Subcutaneous abdominal adipose tissue (tissue), 5 donors: ENCODE measurements at regions not wholly inside any gene's neighbourhood (a gene's known extent, or its start where the extent isn't known, plus 50 kb on each side); places are given as distances from the start of the nearest gene placed in this dataset.
"Not testable (repeated sequence)": the region's sequence is repeated elsewhere in the genome, so short reads cannot be mapped to it uniquely, and the experiment has no call there.

Experiments
- H3K27ac ChIP-seq: one replicate; pipeline ENCODE4 v1.7.0; 2013; ENCODE audit warnings: low read depth, mild to moderate bottlenecking, inconsistent platforms, low read length, moderate library complexity
- H3K27me3 ChIP-seq, 5 donors: one replicate each; pipeline ENCODE4 v1.7.0; 2013; ENCODE audit warnings: low read length in 5 of 5, inconsistent platforms in 1 of 5; ENCODE audit not compliant: control insufficient read depth in 5 of 5, insufficient read depth in 4 of 5
- H3K36me3 ChIP-seq, 5 donors: one replicate each; pipeline ENCODE4 v1.7.0; 2013; ENCODE audit warnings: low read length in 5 of 5; ENCODE audit not compliant: control insufficient read depth in 5 of 5, insufficient read depth in 5 of 5
- H3K4me1 ChIP-seq, 5 donors: one replicate each; pipeline ENCODE4 v1.7.0; 2013; ENCODE audit warnings: low read length in 5 of 5, mild to moderate bottlenecking in 3 of 5, moderate library complexity in 1 of 5; ENCODE audit not compliant: control insufficient read depth in 5 of 5, insufficient read depth in 5 of 5
- H3K4me3 ChIP-seq, 5 donors: one replicate each; pipeline ENCODE4 v1.7.0; 2013; ENCODE audit warnings: low read length in 5 of 5, low read depth in 1 of 5
- H3K9ac ChIP-seq, 5 donors: one replicate each; pipeline ENCODE4 v1.7.0; 2013; ENCODE audit warnings: low read length in 5 of 5, mild to moderate bottlenecking in 4 of 5, moderate library complexity in 3 of 5
- H3K9me3 ChIP-seq, 5 donors: one replicate each; pipeline ENCODE4 v1.7.0; 2013; ENCODE audit warnings: low read length in 5 of 5; ENCODE audit not compliant: control insufficient read depth in 5 of 5
- donor health status: healthy.
- donor health status: healthy.
- donor health status: healthy.
- donor health status: healthy.
- donor health status: healthy.

DNA sequence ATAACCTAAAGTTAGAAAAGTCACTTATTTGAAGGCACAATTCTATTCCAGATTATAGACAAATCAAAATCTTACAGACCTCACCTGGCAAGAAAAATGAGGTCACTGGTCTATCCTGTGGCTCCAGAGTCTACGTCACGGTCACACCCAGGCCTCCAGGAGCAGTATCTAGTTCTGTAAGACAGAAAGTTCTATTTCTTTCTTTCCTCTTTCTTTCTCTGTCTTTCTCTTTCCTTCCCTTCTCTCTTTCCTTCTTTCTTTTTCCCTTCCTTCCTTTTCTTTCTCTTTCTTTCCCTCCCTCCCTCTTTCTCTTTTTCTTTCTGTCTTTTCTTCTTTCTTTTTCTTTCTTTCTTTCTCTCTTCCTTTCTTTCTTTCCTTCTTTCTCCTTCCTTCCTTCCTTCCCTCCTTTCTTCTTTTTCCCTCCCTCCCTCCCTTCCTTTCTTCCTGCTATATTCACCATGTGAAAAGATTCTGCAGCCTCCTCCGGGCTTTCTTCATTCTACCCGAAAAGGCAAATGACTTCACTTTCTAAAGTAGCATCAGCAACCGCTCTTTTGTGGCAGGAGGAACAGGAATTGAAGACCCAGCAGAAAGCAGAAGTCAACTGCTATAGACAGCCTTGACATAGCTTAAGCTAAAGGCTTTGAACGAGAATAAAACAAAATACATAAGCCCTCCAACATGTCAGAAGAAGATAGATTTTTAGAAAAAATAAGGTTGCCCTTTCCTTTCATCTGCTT lies 83.9 kb upstream of the SIRPG start:
- no peaks in the 10 kb centered on the region for H3K9me3 ChIP-seq
- H3K27me3 ChIP-seq, result no peaks in the 10 kb centered on the region
- no peak overlapping the region for H3K27ac ChIP-seq
- no peaks in the 10 kb centered on the region for H3K36me3 ChIP-seq
- H3K9ac ChIP-seq, result no peak overlapping the region
- H3K4me3 ChIP-seq, result no peak overlapping the region
- H3K4me1 ChIP-seq, result no peaks in the 10 kb centered on the region

DNA sequence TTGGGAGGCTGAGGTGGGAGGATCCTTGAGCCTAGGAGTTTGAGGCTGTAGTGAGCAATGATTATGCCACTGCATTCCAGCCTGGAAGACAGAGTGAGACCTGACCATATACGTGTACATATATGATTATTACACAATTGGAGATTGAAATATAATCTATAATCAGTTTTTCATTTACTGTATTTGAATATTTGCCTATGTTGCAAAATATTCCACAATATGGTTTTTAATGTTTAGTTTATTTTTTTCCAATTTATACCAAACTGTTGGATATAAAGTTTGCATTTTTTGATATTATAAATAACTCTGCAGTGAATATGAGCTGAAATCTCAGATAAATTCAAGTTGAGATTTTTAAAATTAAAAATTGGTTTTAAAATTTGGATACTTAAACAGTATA lies 79.6 kb upstream of the SIRPG start:
- no peak overlapping the region for H3K4me3 ChIP-seq
- H3K4me1 ChIP-seq, result no peaks in the 10 kb centered on the region
- no peaks in the 10 kb centered on the region for H3K36me3 ChIP-seq
- H3K27ac ChIP-seq, result no peak overlapping the region
- H3K27me3 ChIP-seq, result peaks cover 0 to 6% (median 0%) of the 10 kb centered on the region in 5 donors
- no peak overlapping the region for H3K9ac ChIP-seq
- H3K9me3 ChIP-seq, result no peaks in the 10 kb centered on the region

DNA sequence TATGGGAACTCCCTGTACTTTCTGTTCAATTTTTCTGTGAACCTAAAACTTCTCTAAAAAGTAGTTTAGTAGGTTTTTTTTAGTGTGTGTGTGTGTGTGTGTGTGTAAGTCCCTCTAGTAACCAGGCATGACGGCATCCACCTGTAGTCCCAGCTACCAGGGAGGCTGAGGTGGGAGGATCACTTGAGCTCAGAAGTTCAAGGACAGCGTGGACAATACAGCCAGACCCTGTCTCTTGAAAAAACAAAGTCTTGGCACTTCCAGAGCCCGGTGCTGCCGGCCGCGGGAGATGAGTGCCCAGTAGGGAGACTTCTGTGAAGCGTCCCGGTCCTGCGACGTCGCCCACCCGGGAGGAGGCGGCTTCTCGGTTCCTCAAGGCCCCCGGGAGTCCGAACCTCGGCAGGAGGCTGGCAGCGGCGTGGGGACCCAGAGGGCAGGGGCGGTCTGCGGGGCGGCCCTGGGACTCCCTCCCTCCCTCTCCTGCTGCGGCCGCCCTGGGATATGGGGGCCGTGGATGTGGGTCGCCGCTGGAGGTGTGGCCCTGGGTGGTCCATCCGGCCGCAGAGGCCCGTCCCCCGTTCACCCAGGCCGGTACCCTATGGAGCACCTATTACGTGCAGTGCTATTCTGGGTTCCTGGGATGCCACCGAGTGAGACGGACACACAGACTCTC lies 78.0 kb upstream of the SIRPG start:
- peaks cover 0 to 6% (median 0%) of the 10 kb centered on the region in 5 donors for H3K27me3 ChIP-seq
- no peaks in the 10 kb centered on the region for H3K9me3 ChIP-seq
- no peak overlapping the region for H3K4me3 ChIP-seq
- no peak overlapping the region for H3K9ac ChIP-seq
- no peak overlapping the region for H3K27ac ChIP-seq
- H3K36me3 ChIP-seq, result no peaks in the 10 kb centered on the region
- no peaks in the 10 kb centered on the region for H3K4me1 ChIP-seq

DNA sequence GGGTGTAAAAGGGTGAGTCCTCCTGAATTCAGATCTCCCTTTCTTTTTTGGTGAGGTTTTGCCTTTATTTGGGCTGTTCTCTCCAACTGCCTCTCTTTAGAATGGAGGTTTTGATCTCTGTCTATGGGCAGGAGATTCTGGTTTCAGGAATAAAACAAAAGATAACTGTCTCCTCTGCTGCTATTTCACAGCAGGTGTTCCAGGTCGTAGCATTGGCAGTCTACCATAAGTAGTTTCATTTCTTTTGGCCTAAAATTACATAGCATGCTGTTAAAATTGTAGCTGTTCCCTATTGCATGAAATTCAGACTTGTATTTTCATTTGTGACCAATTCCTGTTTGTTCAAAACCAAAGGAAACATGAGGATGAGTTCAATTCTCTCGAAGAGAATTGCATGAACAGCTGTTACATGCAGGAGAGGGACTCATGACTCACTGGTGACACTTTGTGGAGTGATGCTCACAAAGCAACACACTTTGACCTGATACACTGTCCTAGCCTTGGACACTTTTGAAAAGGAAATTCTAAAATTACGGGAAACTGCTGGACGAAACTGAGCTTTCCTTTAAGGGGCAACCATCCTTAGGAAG lies 76.8 kb upstream of the SIRPG start:
- no peak overlapping the region for H3K4me3 ChIP-seq
- H3K4me1 ChIP-seq, result no peaks in the 10 kb centered on the region
- H3K9me3 ChIP-seq, result no peaks in the 10 kb centered on the region
- peaks cover 0 to 6% (median 0%) of the 10 kb centered on the region in 5 donors for H3K27me3 ChIP-seq
- H3K36me3 ChIP-seq, result no peaks in the 10 kb centered on the region
- no peak overlapping the region for H3K27ac ChIP-seq
- H3K9ac ChIP-seq, result no peak overlapping the region

DNA sequence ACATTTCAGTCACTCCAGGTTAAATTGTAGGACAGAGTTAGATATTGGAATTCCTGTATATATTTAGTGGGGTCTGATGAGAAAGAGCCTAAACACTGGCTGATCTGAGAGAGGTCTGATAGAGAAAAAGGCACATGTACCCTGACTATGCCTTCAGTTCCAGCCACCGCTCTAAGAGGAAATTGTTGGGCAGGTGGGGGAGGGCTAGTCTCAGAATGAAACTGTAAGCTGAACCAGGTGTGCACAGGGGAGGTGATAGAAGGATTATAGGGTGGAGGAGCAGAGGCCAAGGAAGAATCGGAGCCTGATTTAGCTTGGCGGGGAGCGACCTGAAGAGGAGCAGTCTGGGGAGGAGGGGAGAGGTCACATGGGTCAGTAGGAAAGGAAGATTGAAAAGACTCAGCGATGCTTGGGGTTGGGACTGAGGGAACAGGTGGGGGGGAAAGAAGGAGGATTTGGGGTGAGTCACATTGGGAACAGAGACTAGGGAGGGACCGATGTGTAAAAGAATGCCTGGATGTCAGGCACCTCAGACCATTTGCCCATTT lies 74.3 kb upstream of the SIRPG start:
- not testable (repeated sequence) for H3K36me3 ChIP-seq, H3K27me3 ChIP-seq, H3K9ac ChIP-seq, H3K4me3 ChIP-seq, H3K27ac ChIP-seq, H3K9me3 ChIP-seq, H3K4me1 ChIP-seq

DNA sequence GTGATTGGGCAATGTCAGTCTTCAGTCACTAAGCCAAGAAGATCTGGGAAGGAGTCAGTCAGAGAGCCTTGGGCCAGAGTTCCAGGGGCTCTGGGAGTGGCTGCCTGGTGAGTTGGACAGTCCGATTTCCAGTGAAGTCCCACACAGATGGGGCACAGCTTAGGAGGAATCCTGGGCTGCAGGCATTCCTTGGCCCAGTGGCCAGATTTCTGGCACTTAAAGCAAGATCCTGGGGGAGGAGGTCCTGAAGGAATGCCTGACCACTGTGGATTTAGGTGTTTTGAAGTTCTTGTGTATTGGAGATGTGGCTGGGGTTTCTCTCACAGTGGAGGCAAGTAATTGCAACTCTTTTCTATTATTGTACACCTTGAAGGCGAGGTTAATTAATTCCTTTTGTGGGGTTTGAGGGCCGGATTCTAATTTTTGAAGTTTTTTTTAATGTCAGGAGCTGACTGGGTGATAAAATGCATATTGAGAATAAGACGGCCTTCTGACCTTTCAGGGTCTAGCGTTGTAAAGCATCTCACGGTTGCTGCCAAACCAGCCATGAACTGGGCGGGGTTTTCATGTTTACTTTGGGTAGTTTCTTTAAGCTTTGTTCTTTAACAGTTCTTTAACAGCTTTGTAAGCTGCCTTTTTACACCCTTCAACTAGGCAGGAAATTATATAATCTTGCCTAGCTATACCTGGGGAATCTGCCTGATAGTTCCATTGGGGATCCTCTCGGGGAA lies 73.6 kb upstream of the SIRPG start:
- not testable (repeated sequence) for H3K4me3 ChIP-seq, H3K27me3 ChIP-seq, H3K27ac ChIP-seq, H3K4me1 ChIP-seq, H3K36me3 ChIP-seq, H3K9me3 ChIP-seq, H3K9ac ChIP-seq

DNA sequence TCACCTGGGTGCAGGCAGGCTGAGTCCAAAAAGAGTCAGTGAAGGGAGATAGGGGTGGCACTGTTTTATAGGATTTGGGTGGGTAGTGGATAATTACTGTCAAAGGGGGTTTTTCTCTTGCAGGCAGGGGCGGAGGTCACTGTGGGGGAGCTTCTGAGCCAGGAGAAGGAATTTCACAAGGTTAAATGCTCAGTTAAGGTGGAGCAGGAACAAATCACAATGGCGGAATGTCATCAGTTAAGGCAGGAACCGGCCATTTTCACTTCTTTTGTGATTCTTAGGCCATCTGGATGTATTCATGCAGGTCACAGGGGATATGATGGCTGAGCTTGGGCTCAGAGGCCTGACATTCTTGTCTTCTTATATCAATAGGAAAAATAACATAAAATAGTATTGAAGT lies 69.7 kb upstream of the SIRPG start:
- not testable (repeated sequence) for H3K4me3 ChIP-seq, H3K27ac ChIP-seq, H3K27me3 ChIP-seq, H3K36me3 ChIP-seq, H3K9ac ChIP-seq, H3K4me1 ChIP-seq, H3K9me3 ChIP-seq

DNA sequence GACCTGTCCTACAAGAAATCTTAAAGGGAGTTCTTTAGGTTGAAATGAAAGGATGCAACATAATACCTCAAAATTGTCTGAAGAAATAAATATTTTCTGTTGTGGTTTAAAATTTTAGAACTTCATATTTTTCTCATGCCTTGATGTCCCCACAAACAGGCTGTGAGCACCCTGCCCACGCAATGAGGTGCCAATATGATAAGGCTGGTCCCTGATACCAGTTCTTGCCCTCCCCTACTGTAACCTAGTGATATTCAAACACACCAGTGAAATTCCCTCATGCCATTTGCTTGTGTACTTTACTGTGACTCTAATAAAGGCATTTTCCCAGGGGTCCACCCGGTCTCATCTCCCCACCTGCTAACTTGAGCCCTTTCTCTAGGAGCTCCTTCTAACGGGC lies 67.3 kb upstream of the SIRPG start:
- no peaks in the 10 kb centered on the region for H3K9me3 ChIP-seq
- no peaks in the 10 kb centered on the region for H3K36me3 ChIP-seq
- no peak overlapping the region for H3K9ac ChIP-seq
- no peaks in the 10 kb centered on the region for H3K4me1 ChIP-seq
- H3K4me3 ChIP-seq, result no peak overlapping the region
- H3K27ac ChIP-seq, result no peak overlapping the region
- H3K27me3 ChIP-seq, result peaks cover 0 to 1% (median 0%) of the 10 kb centered on the region in 5 donors

DNA sequence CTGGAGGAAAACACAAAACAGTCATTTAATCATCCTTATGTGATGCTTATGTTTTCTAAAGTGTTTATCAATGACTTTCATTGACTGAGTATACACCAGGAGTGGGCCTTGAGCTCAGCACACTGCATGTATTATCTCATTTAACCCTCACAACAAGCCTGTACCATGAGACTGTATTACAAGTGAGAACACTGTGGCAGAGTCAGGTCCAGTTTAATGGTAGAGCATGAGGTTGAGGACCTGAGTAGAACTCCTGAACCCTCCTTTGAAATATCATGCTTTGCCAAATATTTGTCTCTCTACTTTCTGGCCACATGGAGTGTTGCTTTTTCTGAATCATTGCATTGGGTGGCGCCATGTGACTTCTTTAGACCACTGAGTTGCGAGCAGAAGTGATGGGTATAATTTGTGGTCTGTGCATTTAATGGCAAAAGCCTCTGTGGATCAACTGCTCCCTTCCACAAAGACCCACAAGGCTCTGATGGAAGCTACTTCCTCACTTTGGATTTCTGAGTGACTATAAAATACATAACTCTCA lies 65.0 kb upstream of the SIRPG start:
- Histone ChIP-seq H3K36me3 (no peaks in the 10 kb centered on the region), H3K27me3 (peaks cover 0 to 6% (median 0%) of the 10 kb centered on the region in 5 donors), H3K4me1 (no peaks in the 10 kb centered on the region), H3K27ac (no peak overlapping the region), H3K4me3 (no peak overlapping the region), H3K9ac (no peak overlapping the region), H3K9me3 (no peaks in the 10 kb centered on the region)
